GM23338 (cell line): ENCODE measurements at regions not wholly inside any gene's neighbourhood (a gene's known extent, or its start where the extent isn't known, plus 50 kb on each side); places are given as distances from the start of the nearest gene placed in this dataset.

Source experiments
- ETS1 ChIP-seq: IDR thresholded peaks from 2 replicates; pipeline ENCODE4 v1.6.1; 2016; ENCODE audit warnings: antibody characterized with exemption
- EZH2 ChIP-seq: fragments of 200-600 bp; sonication (generic); IDR thresholded peaks from one replicate; pipeline ENCODE4 v1.8.0; 2017; ENCODE audit warnings: antibody characterized with exemption, mild to moderate bottlenecking, low read depth; ENCODE audit not compliant: unreplicated experiment
- EZH2phosphoT487 ChIP-seq: fragments of 200-600 bp; sonication (generic); IDR thresholded peaks from one replicate; pipeline ENCODE4 v1.8.1; 2018; ENCODE audit warnings: antibody characterized with exemption; ENCODE audit not compliant: unreplicated experiment
- POLR2AphosphoS5 ChIP-seq: IDR thresholded peaks from 2 replicates; pipeline ENCODE4 v1.6.1; 2016; ENCODE audit warnings: antibody characterized with exemption, low read depth
- ZNF331 ChIP-seq: fragments of 250-450 bp; sonication (Bioruptor Pico); IDR thresholded peaks from 2 replicates; pipeline ENCODE4 v1.5.0; 2020; ENCODE audit warnings: low read depth, mild to moderate bottlenecking, moderate library complexity
- TF ChIP-seq, protein P1 (sequence below), 2 experiments: fragments of 200-600 bp in 1 of 2; sonication (generic) in 1 of 2; conservative IDR thresholded peaks; 2 replicates each; pipeline versions ENCODE4 v1.5.1 to v1.6.1; 2016 to 2017; ENCODE audit warnings: antibody characterized with exemption in 2 of 2, low read depth in 2 of 2, mild to moderate bottlenecking in 2 of 2, moderate library complexity in 1 of 2
- TF ChIP-seq, protein P2 (sequence below): IDR thresholded peaks from one replicate; pipeline ENCODE4 v1.6.1; 2018; ENCODE audit warnings: antibody characterized with exemption; ENCODE audit not compliant: unreplicated experiment

- TF ChIP-seq EZH2: no peak
- TF ChIP-seq, protein P1, sequence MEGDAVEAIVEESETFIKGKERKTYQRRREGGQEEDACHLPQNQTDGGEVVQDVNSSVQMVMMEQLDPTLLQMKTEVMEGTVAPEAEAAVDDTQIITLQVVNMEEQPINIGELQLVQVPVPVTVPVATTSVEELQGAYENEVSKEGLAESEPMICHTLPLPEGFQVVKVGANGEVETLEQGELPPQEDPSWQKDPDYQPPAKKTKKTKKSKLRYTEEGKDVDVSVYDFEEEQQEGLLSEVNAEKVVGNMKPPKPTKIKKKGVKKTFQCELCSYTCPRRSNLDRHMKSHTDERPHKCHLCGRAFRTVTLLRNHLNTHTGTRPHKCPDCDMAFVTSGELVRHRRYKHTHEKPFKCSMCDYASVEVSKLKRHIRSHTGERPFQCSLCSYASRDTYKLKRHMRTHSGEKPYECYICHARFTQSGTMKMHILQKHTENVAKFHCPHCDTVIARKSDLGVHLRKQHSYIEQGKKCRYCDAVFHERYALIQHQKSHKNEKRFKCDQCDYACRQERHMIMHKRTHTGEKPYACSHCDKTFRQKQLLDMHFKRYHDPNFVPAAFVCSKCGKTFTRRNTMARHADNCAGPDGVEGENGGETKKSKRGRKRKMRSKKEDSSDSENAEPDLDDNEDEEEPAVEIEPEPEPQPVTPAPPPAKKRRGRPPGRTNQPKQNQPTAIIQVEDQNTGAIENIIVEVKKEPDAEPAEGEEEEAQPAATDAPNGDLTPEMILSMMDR (conservative IDR thresholded peaks at IDR 0.05; ENCODE audit: low read depth in 2 of 2): peak in 1 of 2 experiments; percentile 40; a peak in 2 of 4 replicates
- TF ChIP-seq, protein P2, sequence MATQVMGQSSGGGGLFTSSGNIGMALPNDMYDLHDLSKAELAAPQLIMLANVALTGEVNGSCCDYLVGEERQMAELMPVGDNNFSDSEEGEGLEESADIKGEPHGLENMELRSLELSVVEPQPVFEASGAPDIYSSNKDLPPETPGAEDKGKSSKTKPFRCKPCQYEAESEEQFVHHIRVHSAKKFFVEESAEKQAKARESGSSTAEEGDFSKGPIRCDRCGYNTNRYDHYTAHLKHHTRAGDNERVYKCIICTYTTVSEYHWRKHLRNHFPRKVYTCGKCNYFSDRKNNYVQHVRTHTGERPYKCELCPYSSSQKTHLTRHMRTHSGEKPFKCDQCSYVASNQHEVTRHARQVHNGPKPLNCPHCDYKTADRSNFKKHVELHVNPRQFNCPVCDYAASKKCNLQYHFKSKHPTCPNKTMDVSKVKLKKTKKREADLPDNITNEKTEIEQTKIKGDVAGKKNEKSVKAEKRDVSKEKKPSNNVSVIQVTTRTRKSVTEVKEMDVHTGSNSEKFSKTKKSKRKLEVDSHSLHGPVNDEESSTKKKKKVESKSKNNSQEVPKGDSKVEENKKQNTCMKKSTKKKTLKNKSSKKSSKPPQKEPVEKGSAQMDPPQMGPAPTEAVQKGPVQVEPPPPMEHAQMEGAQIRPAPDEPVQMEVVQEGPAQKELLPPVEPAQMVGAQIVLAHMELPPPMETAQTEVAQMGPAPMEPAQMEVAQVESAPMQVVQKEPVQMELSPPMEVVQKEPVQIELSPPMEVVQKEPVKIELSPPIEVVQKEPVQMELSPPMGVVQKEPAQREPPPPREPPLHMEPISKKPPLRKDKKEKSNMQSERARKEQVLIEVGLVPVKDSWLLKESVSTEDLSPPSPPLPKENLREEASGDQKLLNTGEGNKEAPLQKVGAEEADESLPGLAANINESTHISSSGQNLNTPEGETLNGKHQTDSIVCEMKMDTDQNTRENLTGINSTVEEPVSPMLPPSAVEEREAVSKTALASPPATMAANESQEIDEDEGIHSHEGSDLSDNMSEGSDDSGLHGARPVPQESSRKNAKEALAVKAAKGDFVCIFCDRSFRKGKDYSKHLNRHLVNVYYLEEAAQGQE: no peak
- TF ChIP-seq ZNF331: no peak
- TF ChIP-seq POLR2AphosphoS5: no peak
- no peak for TF ChIP-seq ETS1
- no peak for TF ChIP-seq EZH2phosphoT487
Measured at GRCh38 chr4:133596459-133596858, 447.4 kb downstream of the PCDH10 start.
